T47D (cell line): ENCODE measurements at regions not wholly inside any gene's neighbourhood (a gene's known extent, or its start where the extent isn't known, plus 50 kb on each side); places are given as distances from the start of the nearest gene placed in this dataset.

Source experiments
- DNase-seq, 2 experiments: peaks; one replicate each; pipeline versions ENCODE4 v3.0.0 to v3.0.0-alpha.2; 2011 to 2012; ENCODE audit warnings: low read depth in 1 of 2, low spot score in 1 of 2
- JUND ChIP-seq: IDR thresholded peaks from 2 replicates; pipeline ENCODE4 v1.6.1; 2012; ENCODE audit warnings: low read depth
- in situ Hi-C: cut with HindIII; loops from 2 replicates; pipeline ENCODE4 v1.10.0; 2016; ENCODE audit warnings: low sequenced_read_pairs, low pct_unique_long_range_greater_than_20kb

GRCh38 chr13:62296812-62297211, 881.2 kb upstream of the PCDH20 start:
- DNase-seq = no peak
- TF ChIP-seq JUND = no peak
- in situ Hi-C loops = no loop called here

- in situ Hi-C loops = no loop called here
- no peak for TF ChIP-seq JUND
- no peak for DNase-seq
These were observed 878.6 kb upstream of the PCDH20 start for GRCh38 chr13:62294244-62294643.

GRCh38 chr13:62292714-62293480, 877.2 kb upstream of the PCDH20 start:
- in situ Hi-C loops = no loop called here
- DNase-seq = peak in 1 of 2 experiments; percentile 42
- TF ChIP-seq JUND = no peak

GRCh38 chr13:62290542-62290941, 874.9 kb upstream of the PCDH20 start:
- in situ Hi-C loops = no loop called here
- TF ChIP-seq JUND = no peak
- DNase-seq = no peak

- in situ Hi-C loops = no loop called here
- DNase-seq = no peak
- TF ChIP-seq JUND = no peak
These were observed 872.1 kb upstream of the PCDH20 start for GRCh38 chr13:62287764-62288163.

GRCh38 chr13:62280590-62280989, 864.9 kb upstream of the PCDH20 start:
- DNase-seq = no peak
- in situ Hi-C loops = no loop called here
- no peak for TF ChIP-seq JUND

GRCh38 chr13:62278271-62278670, 862.6 kb upstream of the PCDH20 start:
- no peak for DNase-seq
- in situ Hi-C loops = no loop called here
- TF ChIP-seq JUND = no peak

GRCh38 chr13:62251734-62252133, 836.1 kb upstream of the PCDH20 start:
- in situ Hi-C loops = no loop called here
- no peak for TF ChIP-seq JUND
- no peak for DNase-seq

GRCh38 chr13:62250501-62251201, 835.0 kb upstream of the PCDH20 start:
- no peak for TF ChIP-seq JUND
- in situ Hi-C loops = no loop called here
- peak in 1 of 2 experiments; percentile 42 for DNase-seq

GRCh38 chr13:62246581-62246980, 830.9 kb upstream of the PCDH20 start:
- TF ChIP-seq JUND = no peak
- in situ Hi-C loops = no loop called here
- no peak for DNase-seq

- no peak for DNase-seq
- TF ChIP-seq JUND = no peak
- in situ Hi-C loops = no loop called here
These were observed 827.5 kb upstream of the PCDH20 start for GRCh38 chr13:62243106-62243505.

GRCh38 chr13:62234780-62235440, 819.3 kb upstream of the PCDH20 start:
- DNase-seq = no peak
- in situ Hi-C loops = no loop called here
- TF ChIP-seq JUND = no peak

- DNase-seq = no peak
- in situ Hi-C loops = no loop called here
- TF ChIP-seq JUND = no peak
These were observed 795.3 kb upstream of the PCDH20 start for GRCh38 chr13:62210951-62211350.
